SK-N-SH (cell line): ENCODE measurements at regions not wholly inside any gene's neighbourhood (a gene's known extent, or its start where the extent isn't known, plus 50 kb on each side); places are given as distances from the start of the nearest gene placed in this dataset.
"Not testable (repeated sequence)": the region's sequence is repeated elsewhere in the genome, so short reads cannot be mapped to it uniquely, and the experiment has no call there.

Experiments used
- CTCF ChIA-PET: fragments of 300-600, 350-600 bp; formaldehyde crosslinking; extraction: SDS; loops from one replicate; lab custom pipeline; 2021; lab: Yijun Ruan, JAX
- POLR2A ChIA-PET: fragments of 350-600 bp; sonication (Branson Sonifier 250); formaldehyde crosslinking; extraction: SDS; loops from one replicate; lab custom pipeline; 2020; ENCODE audit warnings: antibody characterized with exemption, inconsistent platforms; lab: Yijun Ruan, JAX
- DNase-seq: peaks from one replicate; pipeline ENCODE4 v3.0.0; 2012
- H2AFZ ChIP-seq: fragments of 200-600 bp; sonication (generic); 2 replicates; pipeline ENCODE4 v1.8.1; 2016; ENCODE audit warnings: antibody characterized with exemption, mild to moderate bottlenecking, low read depth
- H3F3A ChIP-seq: fragments of 200-600 bp; sonication (generic); replicated peaks from 2 replicates; pipeline ENCODE3; 2016; ENCODE audit warnings: antibody characterized with exemption, mild to moderate bottlenecking; ENCODE audit not compliant: insufficient read depth
- H3K27ac ChIP-seq, 2 experiments: fragments of 200-500 bp in 1 of 2; fragments of 200-600 bp in 1 of 2; sonication (Bioruptor generic) in 1 of 2; sonication (generic), shearing (Covaris generic) in 1 of 2; 2 replicates each; pipeline versions ENCODE4 v1.5.1 to v1.6.1; 2014 to 2016; ENCODE audit warnings: low read depth in 2 of 2, inconsistent platforms in 1 of 2, low read length in 1 of 2, mild to moderate bottlenecking in 1 of 2, mixed read lengths in 1 of 2
- H3K27me3 ChIP-seq: fragments of 200-600 bp; sonication (generic), shearing (Covaris generic); 2 replicates; pipeline ENCODE4 v1.6.1; 2016; ENCODE audit warnings: mixed run types; ENCODE audit not compliant: insufficient read depth
- H3K36me3 ChIP-seq, 2 experiments: fragments of 200-500 bp in 1 of 2; fragments of 200-600 bp in 1 of 2; sonication (Bioruptor generic) in 1 of 2; sonication (generic) in 1 of 2; replicated peaks in 1 of 2; 2 replicates each; pipeline versions ENCODE3 to v1.5.1; 2014 to 2016; ENCODE audit warnings: low read length in 1 of 2, mild to moderate bottlenecking in 1 of 2; ENCODE audit not compliant: insufficient read depth in 2 of 2, control insufficient read depth in 1 of 2
- H3K4me1 ChIP-seq, 2 experiments: fragments of 200-500 bp in 1 of 2; fragments of 200-600 bp in 1 of 2; sonication (Bioruptor generic) in 1 of 2; sonication (generic), shearing (Covaris generic) in 1 of 2; 2 replicates each; pipeline versions ENCODE4 v1.5.1 to v1.6.1; 2014 to 2016; ENCODE audit warnings: low read depth in 1 of 2, low read length in 1 of 2, mixed run types in 1 of 2; ENCODE audit not compliant: insufficient read depth in 2 of 2, control insufficient read depth in 1 of 2
- H3K4me2 ChIP-seq: fragments of 200-600 bp; sonication (generic), shearing (Covaris generic); 2 replicates; pipeline ENCODE4 v1.6.1; 2017; ENCODE audit warnings: mixed run types
- H3K4me3 ChIP-seq, 2 experiments: fragments of 200-500 bp in 1 of 2; fragments of 200-600 bp in 1 of 2; sonication (Bioruptor generic) in 1 of 2; sonication (generic), shearing (Covaris generic) in 1 of 2; 2 replicates each; pipeline versions ENCODE4 v1.5.1 to v1.8.1; 2014 to 2016; ENCODE audit warnings: low read depth in 2 of 2, inconsistent platforms in 1 of 2, low read length in 1 of 2, mild to moderate bottlenecking in 1 of 2, mixed read lengths in 1 of 2, moderate library complexity in 1 of 2
- H3K79me2 ChIP-seq: fragments of 200-600 bp; sonication (generic); 2 replicates; pipeline ENCODE4 v1.8.1; 2017; ENCODE audit warnings: mild to moderate bottlenecking; ENCODE audit not compliant: insufficient read depth
- H3K9ac ChIP-seq: fragments of 200-600 bp; sonication (generic); 2 replicates; pipeline ENCODE4 v1.6.1; 2017; ENCODE audit warnings: mixed run types
- H3K9me2 ChIP-seq: fragments of 200-600 bp; sonication (generic); 2 replicates; pipeline ENCODE4 v1.6.1; 2017; ENCODE audit warnings: mixed run types
- H3K9me3 ChIP-seq: fragments of 200-600 bp; sonication (generic); 2 replicates; pipeline ENCODE4 v1.6.1; 2017; ENCODE audit warnings: mixed run types, mild to moderate bottlenecking, moderate library complexity
- H4K20me1 ChIP-seq: fragments of 200-600 bp; sonication (generic); 2 replicates; pipeline ENCODE4 v1.6.1; 2017; ENCODE audit warnings: mild to moderate bottlenecking, mixed run types; ENCODE audit not compliant: insufficient read depth
- EP300 ChIP-seq, 2 experiments: IDR thresholded peaks; 2 replicates each; pipeline versions ENCODE4 v1.4.0 to v1.6.1; 2012; ENCODE audit warnings: borderline replicate concordance in 1 of 2, low read depth in 1 of 2, low read length in 1 of 2
- FOSL2 ChIP-seq: IDR thresholded peaks from 2 replicates; pipeline ENCODE4 v1.4.0; 2012; ENCODE audit warnings: low read depth, mild to moderate bottlenecking, moderate library complexity, borderline replicate concordance
- FOXJ3 ChIP-seq: sonication (generic); formaldehyde crosslinking; IDR thresholded peaks from 2 replicates; pipeline ENCODE4 v1.5.1; 2020; ENCODE audit warnings: mild to moderate bottlenecking, missing genetic modification reagents
- GABPA ChIP-seq: IDR thresholded peaks from 2 replicates; pipeline ENCODE4 v1.4.0; 2012; ENCODE audit warnings: low read depth, mild to moderate bottlenecking
- GATA2 ChIP-seq: sonication (generic); formaldehyde crosslinking; IDR thresholded peaks from 2 replicates; pipeline ENCODE4 v1.5.0; 2020; ENCODE audit warnings: mild to moderate bottlenecking, missing genetic modification reagents
- NRF1 ChIP-seq: IDR thresholded peaks from 2 replicates; pipeline ENCODE4 v1.6.1; 2012; ENCODE audit warnings: low read depth, mild to moderate bottlenecking, low read length
- POLR2AphosphoS5 ChIP-seq: IDR thresholded peaks from 2 replicates; pipeline ENCODE4 v1.6.1; 2012; ENCODE audit warnings: low read depth, low read length
- RAD21 ChIP-seq: IDR thresholded peaks from 2 replicates; pipeline ENCODE4 v1.6.1; 2012; ENCODE audit warnings: mild to moderate bottlenecking, low read length
- RCOR1 ChIP-seq: fragments of 150-350 bp; IDR thresholded peaks from 2 replicates; pipeline ENCODE4 v1.6.1; 2017; ENCODE audit warnings: antibody characterized with exemption, low read length
- RFX5 ChIP-seq: IDR thresholded peaks from 2 replicates; pipeline ENCODE4 v1.6.1; 2012; ENCODE audit warnings: mild to moderate bottlenecking, improper control_type of control experiment, low read length
- TCF12 ChIP-seq: IDR thresholded peaks from 2 replicates; pipeline ENCODE4 v1.4.0; 2012
- TEAD4 ChIP-seq: IDR thresholded peaks from 2 replicates; pipeline ENCODE4 v1.4.0; 2012; ENCODE audit warnings: mild to moderate bottlenecking, borderline replicate concordance; ENCODE audit not compliant: insufficient read depth
- YY1 ChIP-seq: IDR thresholded peaks from 2 replicates; pipeline ENCODE4 v1.4.0; 2012; ENCODE audit warnings: low read depth, mild to moderate bottlenecking
- WGBS: methylation state at CpG from one replicate; pipeline ENCODE4 v1.1.6; 2017; ENCODE audit warnings: low lambda C conversion rate; 5-methylcytosine and 5-hydroxymethylcytosine counted together
- TF ChIP-seq, protein P1 (sequence below): IDR thresholded peaks from 2 replicates; pipeline ENCODE4 v1.4.0; 2012; ENCODE audit warnings: low read depth, borderline replicate concordance
- TF ChIP-seq, protein P2 (sequence below): IDR thresholded peaks from 2 replicates; pipeline ENCODE4; 2012
- TF ChIP-seq, protein P3 (sequence below): fragments of 150-350 bp; IDR thresholded peaks from 2 replicates; pipeline ENCODE4 v1.6.1; 2016; ENCODE audit warnings: mild to moderate bottlenecking, low read depth, low read length
- TF ChIP-seq, protein P4 (sequence below): IDR thresholded peaks from 2 replicates; pipeline ENCODE4 v1.6.1; 2012; ENCODE audit warnings: mild to moderate bottlenecking, low read depth, low read length, moderate library complexity
- TF ChIP-seq, protein P5 (sequence below): IDR thresholded peaks from 2 replicates; pipeline ENCODE4 v1.4.0; 2012; ENCODE audit warnings: low read depth

DNA sequence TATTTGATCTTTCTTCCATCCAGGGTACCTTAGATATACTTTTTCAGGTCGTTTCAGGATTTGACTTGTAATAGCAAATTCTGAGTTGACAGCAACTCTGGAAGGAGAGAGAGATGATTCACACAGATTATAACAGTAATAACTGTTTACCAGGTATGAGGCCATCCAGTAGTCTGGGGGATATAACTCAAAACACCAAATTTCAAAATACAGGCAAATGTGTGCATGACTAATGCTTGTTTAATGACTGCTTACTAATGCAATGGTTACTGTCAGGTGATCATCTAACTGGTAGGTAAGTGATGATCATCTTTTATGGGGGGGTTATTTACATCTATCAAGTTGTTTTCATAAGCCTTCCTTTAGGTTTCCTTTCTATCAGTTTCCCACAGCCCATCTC, 412.3 kb downstream of the MAT2B start:
- no peak for DNase-seq
- Histone ChIP-seq H3K9ac (no peak overlapping the region), H4K20me1 (no peaks in the 10 kb centered on the region), H3K27me3 (no peaks in the 10 kb centered on the region), H3K36me3 (no peaks in the 10 kb centered on the region), H3K27ac (no peak overlapping the region), H3K9me3 (no peaks in the 10 kb centered on the region), H3K9me2 (no peaks in the 10 kb centered on the region), H3K4me3 (no peak overlapping the region), H3F3A (no peaks in the 10 kb centered on the region), H3K4me2 (no peak overlapping the region), H2AFZ (no peak overlapping the region), H3K4me1 (no peaks in the 10 kb centered on the region; a peak in 2 of 4 replicates), H3K79me2 (no peaks in the 10 kb centered on the region)
- no peak for TF ChIP-seq RCOR1
- TF ChIP-seq, protein P1, sequence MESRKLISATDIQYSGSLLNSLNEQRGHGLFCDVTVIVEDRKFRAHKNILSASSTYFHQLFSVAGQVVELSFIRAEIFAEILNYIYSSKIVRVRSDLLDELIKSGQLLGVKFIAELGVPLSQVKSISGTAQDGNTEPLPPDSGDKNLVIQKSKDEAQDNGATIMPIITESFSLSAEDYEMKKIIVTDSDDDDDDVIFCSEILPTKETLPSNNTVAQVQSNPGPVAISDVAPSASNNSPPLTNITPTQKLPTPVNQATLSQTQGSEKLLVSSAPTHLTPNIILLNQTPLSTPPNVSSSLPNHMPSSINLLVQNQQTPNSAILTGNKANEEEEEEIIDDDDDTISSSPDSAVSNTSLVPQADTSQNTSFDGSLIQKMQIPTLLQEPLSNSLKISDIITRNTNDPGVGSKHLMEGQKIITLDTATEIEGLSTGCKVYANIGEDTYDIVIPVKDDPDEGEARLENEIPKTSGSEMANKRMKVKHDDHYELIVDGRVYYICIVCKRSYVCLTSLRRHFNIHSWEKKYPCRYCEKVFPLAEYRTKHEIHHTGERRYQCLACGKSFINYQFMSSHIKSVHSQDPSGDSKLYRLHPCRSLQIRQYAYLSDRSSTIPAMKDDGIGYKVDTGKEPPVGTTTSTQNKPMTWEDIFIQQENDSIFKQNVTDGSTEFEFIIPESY, result no peak
- no peak for TF ChIP-seq GABPA
- TF ChIP-seq YY1, result no peak
- no peak for TF ChIP-seq FOSL2
- TF ChIP-seq TEAD4, result no peak
- TF ChIP-seq RFX5, result no peak
- no peak for TF ChIP-seq GATA2
- no peak for TF ChIP-seq EP300 (IDR thresholded peaks at IDR 0.05; ENCODE audit: borderline replicate concordance in 1 of 2, low read depth in 1 of 2, low read length in 1 of 2)
- TF ChIP-seq TCF12, result no peak
- no peak for TF ChIP-seq POLR2AphosphoS5
- TF ChIP-seq, protein P2, sequence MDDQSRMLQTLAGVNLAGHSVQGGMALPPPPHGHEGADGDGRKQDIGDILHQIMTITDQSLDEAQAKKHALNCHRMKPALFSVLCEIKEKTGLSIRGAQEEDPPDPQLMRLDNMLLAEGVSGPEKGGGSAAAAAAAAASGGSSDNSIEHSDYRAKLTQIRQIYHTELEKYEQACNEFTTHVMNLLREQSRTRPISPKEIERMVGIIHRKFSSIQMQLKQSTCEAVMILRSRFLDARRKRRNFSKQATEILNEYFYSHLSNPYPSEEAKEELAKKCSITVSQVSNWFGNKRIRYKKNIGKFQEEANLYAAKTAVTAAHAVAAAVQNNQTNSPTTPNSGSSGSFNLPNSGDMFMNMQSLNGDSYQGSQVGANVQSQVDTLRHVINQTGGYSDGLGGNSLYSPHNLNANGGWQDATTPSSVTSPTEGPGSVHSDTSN, result no peak
- TF ChIP-seq, protein P3, sequence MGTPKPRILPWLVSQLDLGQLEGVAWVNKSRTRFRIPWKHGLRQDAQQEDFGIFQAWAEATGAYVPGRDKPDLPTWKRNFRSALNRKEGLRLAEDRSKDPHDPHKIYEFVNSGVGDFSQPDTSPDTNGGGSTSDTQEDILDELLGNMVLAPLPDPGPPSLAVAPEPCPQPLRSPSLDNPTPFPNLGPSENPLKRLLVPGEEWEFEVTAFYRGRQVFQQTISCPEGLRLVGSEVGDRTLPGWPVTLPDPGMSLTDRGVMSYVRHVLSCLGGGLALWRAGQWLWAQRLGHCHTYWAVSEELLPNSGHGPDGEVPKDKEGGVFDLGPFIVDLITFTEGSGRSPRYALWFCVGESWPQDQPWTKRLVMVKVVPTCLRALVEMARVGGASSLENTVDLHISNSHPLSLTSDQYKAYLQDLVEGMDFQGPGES, result no peak
- TF ChIP-seq, protein P4, sequence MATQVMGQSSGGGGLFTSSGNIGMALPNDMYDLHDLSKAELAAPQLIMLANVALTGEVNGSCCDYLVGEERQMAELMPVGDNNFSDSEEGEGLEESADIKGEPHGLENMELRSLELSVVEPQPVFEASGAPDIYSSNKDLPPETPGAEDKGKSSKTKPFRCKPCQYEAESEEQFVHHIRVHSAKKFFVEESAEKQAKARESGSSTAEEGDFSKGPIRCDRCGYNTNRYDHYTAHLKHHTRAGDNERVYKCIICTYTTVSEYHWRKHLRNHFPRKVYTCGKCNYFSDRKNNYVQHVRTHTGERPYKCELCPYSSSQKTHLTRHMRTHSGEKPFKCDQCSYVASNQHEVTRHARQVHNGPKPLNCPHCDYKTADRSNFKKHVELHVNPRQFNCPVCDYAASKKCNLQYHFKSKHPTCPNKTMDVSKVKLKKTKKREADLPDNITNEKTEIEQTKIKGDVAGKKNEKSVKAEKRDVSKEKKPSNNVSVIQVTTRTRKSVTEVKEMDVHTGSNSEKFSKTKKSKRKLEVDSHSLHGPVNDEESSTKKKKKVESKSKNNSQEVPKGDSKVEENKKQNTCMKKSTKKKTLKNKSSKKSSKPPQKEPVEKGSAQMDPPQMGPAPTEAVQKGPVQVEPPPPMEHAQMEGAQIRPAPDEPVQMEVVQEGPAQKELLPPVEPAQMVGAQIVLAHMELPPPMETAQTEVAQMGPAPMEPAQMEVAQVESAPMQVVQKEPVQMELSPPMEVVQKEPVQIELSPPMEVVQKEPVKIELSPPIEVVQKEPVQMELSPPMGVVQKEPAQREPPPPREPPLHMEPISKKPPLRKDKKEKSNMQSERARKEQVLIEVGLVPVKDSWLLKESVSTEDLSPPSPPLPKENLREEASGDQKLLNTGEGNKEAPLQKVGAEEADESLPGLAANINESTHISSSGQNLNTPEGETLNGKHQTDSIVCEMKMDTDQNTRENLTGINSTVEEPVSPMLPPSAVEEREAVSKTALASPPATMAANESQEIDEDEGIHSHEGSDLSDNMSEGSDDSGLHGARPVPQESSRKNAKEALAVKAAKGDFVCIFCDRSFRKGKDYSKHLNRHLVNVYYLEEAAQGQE, result no peak
- TF ChIP-seq RAD21, result no peak
- TF ChIP-seq, protein P5, sequence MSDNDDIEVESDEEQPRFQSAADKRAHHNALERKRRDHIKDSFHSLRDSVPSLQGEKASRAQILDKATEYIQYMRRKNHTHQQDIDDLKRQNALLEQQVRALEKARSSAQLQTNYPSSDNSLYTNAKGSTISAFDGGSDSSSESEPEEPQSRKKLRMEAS, result no peak
- TF ChIP-seq FOXJ3 (CRISPR knock-in tag), result no peak
- no peak for TF ChIP-seq NRF1
- CTCF ChIA-PET, result no interaction called here
- POLR2A ChIA-PET, result no interaction called here
- 13% methylated on average over 1 of the region's 1 CpG for WGBS

DNA sequence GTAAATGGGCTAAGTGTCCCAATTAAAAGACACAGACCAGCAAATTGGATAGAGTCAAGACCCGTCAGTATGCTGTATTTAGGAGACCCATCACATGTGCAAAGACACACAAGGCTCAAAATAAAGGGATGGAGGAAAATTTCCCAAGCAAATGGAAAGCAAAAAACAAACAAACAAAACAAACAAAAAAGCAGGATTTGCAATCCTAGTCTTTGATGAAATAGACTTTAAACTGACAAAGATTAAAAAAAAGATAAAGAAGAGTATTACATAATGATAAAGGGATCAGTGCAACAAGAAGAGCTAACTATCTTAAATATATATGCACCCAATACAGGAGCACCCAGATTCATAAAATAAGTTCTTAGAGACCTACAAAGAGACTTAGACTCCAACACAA, 429.6 kb downstream of the MAT2B start:
- H4K20me1 ChIP-seq, CTCF ChIA-PET, H3K79me2 ChIP-seq, H2AFZ ChIP-seq, H3K4me1 ChIP-seq, H3K4me3 ChIP-seq, POLR2A ChIA-PET, H3K27me3 ChIP-seq, H3K27ac ChIP-seq, H3K9me3 ChIP-seq, H3K9me2 ChIP-seq, H3F3A ChIP-seq, H3K36me3 ChIP-seq, H3K4me2 ChIP-seq, DNase-seq, H3K9ac ChIP-seq: not testable (repeated sequence)
- WGBS, result 28% methylated on average over 1 of the region's 1 CpG
